ENCODE measurements at regions not wholly inside any gene's neighbourhood (a gene's known extent, or its start where the extent isn't known, plus 50 kb on each side); places are given as distances from the start of the nearest gene placed in this dataset.

GRCh38 chr1:214923278-214923915 lies 159.1 kb upstream of the KCNK2 start:
- no peak for ATAC-seq (ENCODE audit: low FRiP score in 2 of 2)
- no peaks in the 10 kb centered on the region for H3K27me3 ChIP-seq
- no peaks in the 10 kb centered on the region for H3K4me1 ChIP-seq
- no peak overlapping the region for H3K4me3 ChIP-seq
- H3K27ac ChIP-seq, result no peak overlapping the region
- no peaks in the 10 kb centered on the region for H3K9me3 ChIP-seq
- DNase-seq, result no peak
- TF ChIP-seq POLR2A (IDR thresholded peaks at IDR 0.05) (no peak), POLR2AphosphoS5 (IDR thresholded peaks at IDR 0.05) (no peak), CTCF (IDR thresholded peaks at IDR 0.05) (no peak), EP300 (IDR thresholded peaks at IDR 0.05) (no peak)
- H3K36me3 ChIP-seq, result no peaks in the 10 kb centered on the region

- TF ChIP-seq CTCF (IDR thresholded peaks at IDR 0.05) (no peak), POLR2AphosphoS5 (IDR thresholded peaks at IDR 0.05) (no peak), EP300 (IDR thresholded peaks at IDR 0.05) (no peak), POLR2A (IDR thresholded peaks at IDR 0.05) (no peak)
- no peak overlapping the region for H3K4me3 ChIP-seq
- H3K27ac ChIP-seq, result no peak overlapping the region
- DNase-seq (no peak), ATAC-seq (ENCODE audit: low FRiP score in 2 of 2) (no peak)
- no peaks in the 10 kb centered on the region for H3K4me1 ChIP-seq
- 71 to 84% methylated on average over 1 of the region's 1 CpG for WGBS, 2 donors
- no peaks in the 10 kb centered on the region for H3K27me3 ChIP-seq
- no peaks in the 10 kb centered on the region for H3K9me3 ChIP-seq
- no peaks in the 10 kb centered on the region for H3K36me3 ChIP-seq
Observed at GRCh38 chr1:214927796-214928195, 154.7 kb upstream of the KCNK2 start.

- DNase-seq (no peak), ATAC-seq (ENCODE audit: low FRiP score in 2 of 2) (no peak)
- Histone ChIP-seq H3K36me3 (no peaks in the 10 kb centered on the region), H3K27me3 (no peaks in the 10 kb centered on the region), H3K27ac (no peak overlapping the region), H3K4me3 (no peak overlapping the region), H3K4me1 (no peaks in the 10 kb centered on the region), H3K9me3 (no peaks in the 10 kb centered on the region)
- TF ChIP-seq POLR2A (IDR thresholded peaks at IDR 0.05) (no peak), POLR2AphosphoS5 (IDR thresholded peaks at IDR 0.05) (no peak), CTCF (IDR thresholded peaks at IDR 0.05) (no peak), EP300 (IDR thresholded peaks at IDR 0.05) (no peak)
- 89% methylated on average over 2 of the region's 2 CpGs for WGBS, 2 donors
Observed at GRCh38 chr1:214928574-214928973, 154.0 kb upstream of the KCNK2 start.

GRCh38 chr1:214933375-214933774 lies 149.2 kb upstream of the KCNK2 start:
- DNase-seq (peak in 1 of 2 donors; percentile 4), ATAC-seq (ENCODE audit: low FRiP score in 2 of 2) (no peak)
- H3K36me3 ChIP-seq, result no peaks in the 10 kb centered on the region
- no peak overlapping the region for H3K27ac ChIP-seq
- H3K4me3 ChIP-seq, result no peak overlapping the region
- H3K9me3 ChIP-seq, result no peaks in the 10 kb centered on the region
- no peaks in the 10 kb centered on the region for H3K27me3 ChIP-seq
- TF ChIP-seq POLR2AphosphoS5 (IDR thresholded peaks at IDR 0.05), result no peak
- no peak for TF ChIP-seq EP300 (IDR thresholded peaks at IDR 0.05)
- TF ChIP-seq CTCF (IDR thresholded peaks at IDR 0.05), result no peak
- no peak for TF ChIP-seq POLR2A (IDR thresholded peaks at IDR 0.05)
- 86% methylated on average over 4 of the region's 4 CpGs for WGBS, 2 donors
- H3K4me1 ChIP-seq, result no peaks in the 10 kb centered on the region

- H3K4me1 ChIP-seq, result no peaks in the 10 kb centered on the region
- H3K27ac ChIP-seq, result no peak overlapping the region
- DNase-seq, result no peak
- 71 to 72% methylated on average over 6 of the region's 6 CpGs for WGBS, 2 donors
- no peaks in the 10 kb centered on the region for H3K27me3 ChIP-seq
- ATAC-seq (ENCODE audit: low FRiP score in 2 of 2), result no peak
- no peak overlapping the region for H3K4me3 ChIP-seq
- H3K36me3 ChIP-seq, result no peaks in the 10 kb centered on the region
- H3K9me3 ChIP-seq, result no peaks in the 10 kb centered on the region
- TF ChIP-seq CTCF (IDR thresholded peaks at IDR 0.05) (no peak), POLR2A (IDR thresholded peaks at IDR 0.05) (no peak), POLR2AphosphoS5 (IDR thresholded peaks at IDR 0.05) (no peak), EP300 (IDR thresholded peaks at IDR 0.05) (no peak)
Observed at GRCh38 chr1:214934045-214934444, 148.5 kb upstream of the KCNK2 start.
